NB4 (cell line): ENCODE measurements at regions not wholly inside any gene's neighbourhood (a gene's known extent, or its start where the extent isn't known, plus 50 kb on each side); places are given as distances from the start of the nearest gene placed in this dataset.

ENCODE experiments used
- DNase-seq: peaks from one replicate; pipeline ENCODE4 v3.0.0; 2010; ENCODE audit warnings: low read depth
- H3K4me3 ChIP-seq: one replicate; pipeline ENCODE4 v1.5.1; 2011; ENCODE audit warnings: mild to moderate bottlenecking, low read depth, low read length, moderate library complexity
- CTCF ChIP-seq: IDR thresholded peaks from one replicate; pipeline ENCODE4 v1.5.1; 2012; ENCODE audit warnings: low read depth, low read length
- MAX ChIP-seq: IDR thresholded peaks from 2 replicates; pipeline ENCODE4 v1.6.1; 2011; ENCODE audit warnings: low read depth, low read length
- MYC ChIP-seq: IDR thresholded peaks from 2 replicates; pipeline ENCODE4 v1.6.1; 2011; ENCODE audit warnings: low read depth, low read length
- POLR2A ChIP-seq: IDR thresholded peaks from 2 replicates; pipeline ENCODE4 v1.6.1; 2011; ENCODE audit warnings: mild to moderate bottlenecking; ENCODE audit not compliant: insufficient read length; ENCODE audit errors: extremely low read depth

GRCh38 chr6:168231393-168231957 lies 88.1 kb downstream of the DACT2 start:
- TF ChIP-seq CTCF (no peak), POLR2A (no peak), MAX (no peak), MYC (no peak)

GRCh38 chr6:168229368-168229752 lies 90.2 kb downstream of the DACT2 start:
- DNase-seq: no peak
- H3K4me3 ChIP-seq: no peak overlapping the region
- no peak for TF ChIP-seq CTCF
- no peak for TF ChIP-seq MYC
- no peak for TF ChIP-seq POLR2A
- no peak for TF ChIP-seq MAX

More at GRCh38 chr6:168231393-168231957, 88.1 kb downstream of the DACT2 start:
- no peak overlapping the region for H3K4me3 ChIP-seq
- DNase-seq: no peak

GRCh38 chr6:168228676-168229367 lies 90.8 kb downstream of the DACT2 start:
- H3K4me3 ChIP-seq: no peak overlapping the region
- DNase-seq: no peak
- TF ChIP-seq POLR2A: no peak
- no peak for TF ChIP-seq MYC
- TF ChIP-seq CTCF: no peak
- TF ChIP-seq MAX: no peak

GRCh38 chr6:168227840-168228239 lies 91.7 kb downstream of the DACT2 start:
- DNase-seq: no peak
- H3K4me3 ChIP-seq: no peak overlapping the region
- no peak for TF ChIP-seq MAX
- no peak for TF ChIP-seq MYC
- TF ChIP-seq CTCF: no peak
- TF ChIP-seq POLR2A: no peak

- DNase-seq: no peak
- no peak for TF ChIP-seq CTCF
- H3K4me3 ChIP-seq: no peak overlapping the region
Observed at GRCh38 chr6:168226902-168227318, 92.7 kb downstream of the DACT2 start.
